Right lobe of liver (tissue), 4 donors: ENCODE measurements at regions not wholly inside any gene's neighbourhood (a gene's known extent, or its start where the extent isn't known, plus 50 kb on each side); places are given as distances from the start of the nearest gene placed in this dataset.

Experiments
- POLR2A ChIP-seq: fragments of 450-650 bp; IDR thresholded peaks from one replicate; pipeline ENCODE4 v1.6.1; 2017; ENCODE audit warnings: antibody characterized with exemption, mild to moderate bottlenecking
- TF ChIP-seq, protein P1 (sequence below), 4 donors: fragments of 200-600 bp in 3 of 4; fragments of 450-650 bp in 1 of 4; IDR thresholded peaks; one replicate each; pipeline versions ENCODE4 v1.5.1 to v1.8.0; 2016 to 2022; ENCODE audit warnings: antibody characterized with exemption in 4 of 4, mild to moderate bottlenecking in 2 of 4
- donor health status: DM: no; HTN: no; CAD: no.
- donor health status: DM: no; HTN: no; CAD: no.
- donor health status: DM: no; HTN: yes; CAD: no.

DNA sequence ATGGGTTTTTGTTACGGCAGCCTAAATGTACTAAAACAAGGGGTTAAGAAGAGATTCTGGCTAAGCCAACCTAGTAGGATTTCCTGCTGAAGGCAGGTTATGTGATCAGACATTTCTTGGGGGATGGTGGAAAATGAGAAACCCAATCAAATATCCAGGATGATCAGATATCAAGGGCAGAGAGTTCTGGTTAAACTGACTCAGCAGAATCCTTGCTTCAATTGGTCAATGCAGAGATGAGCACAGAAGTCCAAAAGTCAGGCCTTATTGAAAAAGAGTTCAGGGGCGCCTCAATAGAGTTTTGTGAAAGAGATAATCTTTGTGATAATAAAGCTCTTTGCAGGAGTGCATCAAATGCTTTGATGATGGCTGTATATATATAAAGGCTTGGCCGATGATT lies 237.1 kb downstream of the AMY1C start:
- no peak for TF ChIP-seq POLR2A
- TF ChIP-seq, protein P1, sequence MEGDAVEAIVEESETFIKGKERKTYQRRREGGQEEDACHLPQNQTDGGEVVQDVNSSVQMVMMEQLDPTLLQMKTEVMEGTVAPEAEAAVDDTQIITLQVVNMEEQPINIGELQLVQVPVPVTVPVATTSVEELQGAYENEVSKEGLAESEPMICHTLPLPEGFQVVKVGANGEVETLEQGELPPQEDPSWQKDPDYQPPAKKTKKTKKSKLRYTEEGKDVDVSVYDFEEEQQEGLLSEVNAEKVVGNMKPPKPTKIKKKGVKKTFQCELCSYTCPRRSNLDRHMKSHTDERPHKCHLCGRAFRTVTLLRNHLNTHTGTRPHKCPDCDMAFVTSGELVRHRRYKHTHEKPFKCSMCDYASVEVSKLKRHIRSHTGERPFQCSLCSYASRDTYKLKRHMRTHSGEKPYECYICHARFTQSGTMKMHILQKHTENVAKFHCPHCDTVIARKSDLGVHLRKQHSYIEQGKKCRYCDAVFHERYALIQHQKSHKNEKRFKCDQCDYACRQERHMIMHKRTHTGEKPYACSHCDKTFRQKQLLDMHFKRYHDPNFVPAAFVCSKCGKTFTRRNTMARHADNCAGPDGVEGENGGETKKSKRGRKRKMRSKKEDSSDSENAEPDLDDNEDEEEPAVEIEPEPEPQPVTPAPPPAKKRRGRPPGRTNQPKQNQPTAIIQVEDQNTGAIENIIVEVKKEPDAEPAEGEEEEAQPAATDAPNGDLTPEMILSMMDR (IDR thresholded peaks at IDR 0.05), result no peak
